Loucy (cell line): ENCODE measurements at regions not wholly inside any gene's neighbourhood (a gene's known extent, or its start where the extent isn't known, plus 50 kb on each side); places are given as distances from the start of the nearest gene placed in this dataset.

ENCODE experiments used
- H2AFZ ChIP-seq: fragments of 200-600 bp; sonication (generic); 2 replicates; pipeline ENCODE4 v1.6.0; 2016; ENCODE audit warnings: antibody characterized with exemption, mild to moderate bottlenecking, low read length, moderate library complexity
- H3F3A ChIP-seq: fragments of 200-600 bp; 2 replicates; pipeline ENCODE4 v1.6.0; 2016; ENCODE audit warnings: antibody characterized with exemption, low read depth, mild to moderate bottlenecking
- H3K27me3 ChIP-seq: fragments of 200-600 bp; sonication (generic); 2 replicates; pipeline ENCODE4 v1.6.1; 2014; ENCODE audit warnings: low read length, mild to moderate bottlenecking; ENCODE audit not compliant: insufficient read depth, poor library complexity, severe bottlenecking
- H3K36me3 ChIP-seq: fragments of 200-600 bp; sonication (generic); 2 replicates; pipeline ENCODE4 v1.6.1; 2016; ENCODE audit warnings: low read length; ENCODE audit not compliant: insufficient read depth
- H3K4me1 ChIP-seq: fragments of 200-600 bp; sonication (generic); 2 replicates; pipeline ENCODE4 v1.5.1; 2014; ENCODE audit warnings: low read length, mild to moderate bottlenecking; ENCODE audit not compliant: insufficient read depth, poor library complexity, severe bottlenecking
- H3K4me2 ChIP-seq: fragments of 200-600 bp; sonication (generic); 2 replicates; pipeline ENCODE4 v1.6.0; 2014; ENCODE audit warnings: antibody characterized with exemption, low read length, low read depth, mild to moderate bottlenecking; ENCODE audit not compliant: poor library complexity, severe bottlenecking
- H3K4me3 ChIP-seq: fragments of 200-600 bp; sonication (generic); 2 replicates; pipeline ENCODE4 v1.5.1; 2014; ENCODE audit warnings: low read length, mild to moderate bottlenecking, mixed read lengths; ENCODE audit not compliant: poor library complexity, severe bottlenecking
- H3K79me2 ChIP-seq: fragments of 200-600 bp; sonication (generic); 2 replicates; pipeline ENCODE4 v1.6.1; 2014; ENCODE audit warnings: low read length; ENCODE audit not compliant: insufficient read depth
- H3K9ac ChIP-seq: fragments of 200-600 bp; sonication (generic); 2 replicates; pipeline ENCODE4 v1.6.0; 2014; ENCODE audit warnings: mild to moderate bottlenecking, low read depth, low read length, moderate library complexity; ENCODE audit not compliant: poor library complexity, severe bottlenecking
- H3K9me2 ChIP-seq: fragments of 200-600 bp; sonication (generic); replicated peaks from 2 replicates; pipeline ENCODE4 v1.6.1; 2016; ENCODE audit warnings: low read depth, low read length, mixed read lengths
- H3K9me3 ChIP-seq: fragments of 200-600 bp; sonication (generic); 2 replicates; pipeline ENCODE4 v1.6.1; 2014; ENCODE audit warnings: mild to moderate bottlenecking, antibody characterized with exemption, low read length, low read depth; ENCODE audit not compliant: insufficient read depth
- H4K20me1 ChIP-seq: fragments of 200-600 bp; sonication (generic); 2 replicates; pipeline ENCODE4 v1.6.0; 2014; ENCODE audit warnings: antibody characterized with exemption, low read length, mild to moderate bottlenecking; ENCODE audit not compliant: insufficient read depth, poor library complexity, severe bottlenecking
- EZH2phosphoT487 ChIP-seq: fragments of 200-600 bp; IDR thresholded peaks from 2 replicates; pipeline ENCODE4 v1.6.1; 2018; ENCODE audit warnings: antibody characterized with exemption, mild to moderate bottlenecking, moderate library complexity, borderline replicate concordance
- TF ChIP-seq, protein P1 (sequence below): fragments of 200-600 bp; sonication (generic); conservative IDR thresholded peaks from 2 replicates; pipeline ENCODE4 v1.5.1; 2014; ENCODE audit warnings: mild to moderate bottlenecking, antibody characterized with exemption, low read length

DNA sequence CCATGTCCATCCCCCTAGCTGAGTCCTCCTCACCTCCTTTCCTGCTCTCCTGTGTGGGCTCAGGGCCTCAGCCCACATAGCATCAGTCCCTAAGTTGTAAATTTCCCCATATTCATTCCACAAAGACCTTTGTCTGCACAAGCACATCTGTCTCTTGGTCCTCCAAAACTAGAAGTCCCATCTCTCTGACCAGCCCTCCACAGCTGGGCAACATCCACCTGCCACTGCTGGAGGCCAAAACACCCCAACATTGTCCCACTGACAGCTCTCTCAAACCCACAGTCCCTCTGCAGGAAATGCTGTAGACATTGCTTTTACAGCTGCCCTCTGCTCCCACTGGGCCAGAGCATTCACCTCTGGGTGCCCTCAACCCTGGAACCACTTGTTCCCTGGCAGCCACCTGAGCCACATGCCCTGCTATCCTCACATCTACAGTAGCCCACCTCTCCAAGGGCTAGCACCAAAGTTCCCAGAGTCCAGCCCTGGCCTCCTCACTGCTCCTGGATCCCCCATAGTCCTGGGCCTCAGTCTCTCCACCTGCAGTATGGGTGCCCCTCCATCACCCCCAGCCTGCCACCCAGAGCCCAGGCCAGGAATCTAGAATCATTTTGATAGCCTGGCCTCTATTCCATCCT is 1722.7 kb downstream of the TP53TG3F start:
- Histone ChIP-seq H3K9me2 (no peaks in the 10 kb centered on the region), H3F3A (no peaks in the 10 kb centered on the region), H2AFZ (no peak overlapping the region), H4K20me1 (no peaks in the 10 kb centered on the region), H3K79me2 (no peaks in the 10 kb centered on the region), H3K4me3 (no peak overlapping the region), H3K4me2 (no peak overlapping the region), H3K36me3 (no peaks in the 10 kb centered on the region), H3K9ac (no peak overlapping the region), H3K4me1 (no peaks in the 10 kb centered on the region), H3K27me3 (no peaks in the 10 kb centered on the region), H3K9me3 (peaks cover 18% of the 10 kb centered on the region; the same call in 1 of the 2 replicates)
- TF ChIP-seq EZH2phosphoT487: no peak
- TF ChIP-seq, protein P1, sequence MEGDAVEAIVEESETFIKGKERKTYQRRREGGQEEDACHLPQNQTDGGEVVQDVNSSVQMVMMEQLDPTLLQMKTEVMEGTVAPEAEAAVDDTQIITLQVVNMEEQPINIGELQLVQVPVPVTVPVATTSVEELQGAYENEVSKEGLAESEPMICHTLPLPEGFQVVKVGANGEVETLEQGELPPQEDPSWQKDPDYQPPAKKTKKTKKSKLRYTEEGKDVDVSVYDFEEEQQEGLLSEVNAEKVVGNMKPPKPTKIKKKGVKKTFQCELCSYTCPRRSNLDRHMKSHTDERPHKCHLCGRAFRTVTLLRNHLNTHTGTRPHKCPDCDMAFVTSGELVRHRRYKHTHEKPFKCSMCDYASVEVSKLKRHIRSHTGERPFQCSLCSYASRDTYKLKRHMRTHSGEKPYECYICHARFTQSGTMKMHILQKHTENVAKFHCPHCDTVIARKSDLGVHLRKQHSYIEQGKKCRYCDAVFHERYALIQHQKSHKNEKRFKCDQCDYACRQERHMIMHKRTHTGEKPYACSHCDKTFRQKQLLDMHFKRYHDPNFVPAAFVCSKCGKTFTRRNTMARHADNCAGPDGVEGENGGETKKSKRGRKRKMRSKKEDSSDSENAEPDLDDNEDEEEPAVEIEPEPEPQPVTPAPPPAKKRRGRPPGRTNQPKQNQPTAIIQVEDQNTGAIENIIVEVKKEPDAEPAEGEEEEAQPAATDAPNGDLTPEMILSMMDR: no peak

DNA sequence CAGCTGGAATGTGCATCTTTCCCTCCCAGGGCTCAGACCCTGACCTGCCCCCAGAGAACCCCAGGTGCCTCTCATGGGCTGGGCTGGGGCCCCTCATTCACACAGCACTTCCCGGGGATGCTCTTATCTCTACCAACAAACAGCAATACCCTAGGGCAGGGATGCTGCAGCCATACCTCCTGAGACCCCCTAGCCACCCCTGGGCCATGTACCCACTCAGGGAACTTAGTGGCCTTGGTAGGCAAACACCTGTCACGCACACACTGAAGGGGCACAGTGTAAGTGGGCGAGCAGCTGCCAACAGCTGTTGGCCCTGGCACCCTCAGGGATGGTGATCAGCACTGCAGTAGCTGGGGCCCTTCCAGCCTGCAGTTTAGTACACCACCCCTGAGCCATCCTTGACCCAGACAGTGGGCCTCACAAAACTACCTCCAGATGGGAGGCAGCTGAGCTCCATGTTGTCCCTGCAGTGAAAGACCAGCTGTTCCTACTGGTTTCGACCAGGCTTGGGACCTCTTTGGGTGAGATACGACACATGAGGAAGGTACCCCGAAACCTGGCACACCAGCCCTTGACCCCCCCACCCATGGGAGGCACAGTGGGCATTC is 1723.6 kb downstream of the TP53TG3F start:
- TF ChIP-seq, protein P1: no peak
- TF ChIP-seq EZH2phosphoT487: no peak
- H3K9me2 ChIP-seq: no peaks in the 10 kb centered on the region
- H3K4me2 ChIP-seq: no peak overlapping the region
- H3K36me3 ChIP-seq: no peaks in the 10 kb centered on the region
- no peaks in the 10 kb centered on the region for H3K79me2 ChIP-seq
- no peak overlapping the region for H3K9ac ChIP-seq
- no peaks in the 10 kb centered on the region for H3K27me3 ChIP-seq
- H3F3A ChIP-seq: no peaks in the 10 kb centered on the region
- no peak overlapping the region for H2AFZ ChIP-seq
- no peaks in the 10 kb centered on the region for H4K20me1 ChIP-seq
- no peak overlapping the region for H3K4me3 ChIP-seq
- no peaks in the 10 kb centered on the region for H3K4me1 ChIP-seq
- H3K9me3 ChIP-seq: peaks cover 19% of the 10 kb centered on the region; the same call in 1 of the 2 replicates

DNA sequence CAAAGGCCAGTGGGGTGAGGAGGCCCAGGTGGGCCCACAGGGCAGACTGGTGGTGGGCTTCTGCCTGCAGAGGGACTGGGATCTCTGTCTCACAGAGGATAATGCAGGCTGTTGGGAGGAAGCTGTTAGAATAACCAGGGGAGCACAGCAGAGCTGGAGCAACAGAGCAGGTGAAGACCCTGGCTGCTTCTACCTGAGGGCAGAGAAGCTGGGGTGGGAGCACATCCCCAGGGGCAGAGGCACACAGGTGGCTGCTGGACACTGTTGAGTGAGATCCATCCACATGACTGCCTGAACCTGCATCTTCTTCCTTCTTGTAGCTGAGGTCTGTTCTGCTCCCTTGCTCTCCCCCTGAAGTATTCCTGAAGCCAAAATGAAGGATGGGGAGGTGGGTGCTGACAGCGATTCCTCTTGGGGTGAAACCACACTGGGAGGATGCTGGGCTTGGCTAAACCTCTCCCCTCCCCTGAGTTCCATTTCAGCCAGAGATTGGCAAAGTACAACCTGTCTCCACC is 1725.0 kb downstream of the TP53TG3F start:
- H3K4me1 ChIP-seq: no peaks in the 10 kb centered on the region

More for the DNA sequence above, 1725.0 kb downstream of the TP53TG3F start:
- H3K9ac ChIP-seq: no peak overlapping the region
- H3K27me3 ChIP-seq: no peaks in the 10 kb centered on the region
- H3K4me2 ChIP-seq: no peak overlapping the region
- H4K20me1 ChIP-seq: no peaks in the 10 kb centered on the region
- TF ChIP-seq, protein P1: no peak
- TF ChIP-seq EZH2phosphoT487: no peak
- H3K79me2 ChIP-seq: no peaks in the 10 kb centered on the region
- no peak overlapping the region for H2AFZ ChIP-seq
- H3K9me3 ChIP-seq: peaks cover 19% of the 10 kb centered on the region; the same call in 1 of the 2 replicates
- no peaks in the 10 kb centered on the region for H3K9me2 ChIP-seq
- H3K4me3 ChIP-seq: no peak overlapping the region
- H3F3A ChIP-seq: no peaks in the 10 kb centered on the region
- no peaks in the 10 kb centered on the region for H3K36me3 ChIP-seq
